HUES64 (cell line): ENCODE measurements at regions not wholly inside any gene's neighbourhood (a gene's known extent, or its start where the extent isn't known, plus 50 kb on each side); places are given as distances from the start of the nearest gene placed in this dataset.
A peak's percentile ranks its signal among the peaks of the same experiment; 100 is the strongest.
"Not testable (repeated sequence)": the region's sequence is repeated elsewhere in the genome, so short reads cannot be mapped to it uniquely, and the experiment has no call there.

Source experiments
- H3K27ac ChIP-seq: 2 replicates; pipeline ENCODE4 v1.7.0; 2013; ENCODE audit warnings: low read depth, low read length, inconsistent platforms
- H3K27me3 ChIP-seq: 2 replicates; pipeline ENCODE4 v1.6.1; 2013; ENCODE audit warnings: mild to moderate bottlenecking, low read length; ENCODE audit not compliant: insufficient read depth
- H3K36me3 ChIP-seq: 2 replicates; pipeline ENCODE4 v1.6.1; 2013; ENCODE audit warnings: mild to moderate bottlenecking, low read length; ENCODE audit not compliant: insufficient read depth
- H3K4me1 ChIP-seq: 2 replicates; pipeline ENCODE4 v1.6.1; 2013; ENCODE audit warnings: mild to moderate bottlenecking, low read length, moderate library complexity; ENCODE audit not compliant: insufficient read depth
- H3K4me3 ChIP-seq: 2 replicates; pipeline ENCODE4 v1.5.1; 2013; ENCODE audit warnings: mild to moderate bottlenecking, low read length, moderate library complexity
- H3K9ac ChIP-seq: 2 replicates; pipeline ENCODE4 v1.6.1; 2013; ENCODE audit warnings: mild to moderate bottlenecking, low read depth, low read length
- H3K9me3 ChIP-seq: 2 replicates; pipeline ENCODE4 v1.6.1; 2013; ENCODE audit warnings: low read depth, low read length; ENCODE audit not compliant: insufficient read depth
- WGBS: fragments of 150-250, 120-280 bp; methylation state at CpG from one replicate; pipeline ENCODE4 v1.1.7; 2013; ENCODE audit warnings: missing lambda C conversion rate; 5-methylcytosine and 5-hydroxymethylcytosine counted together

- WGBS, result 71% methylated on average over 1 of the region's 1 CpG
- no peak overlapping the region for H3K9ac ChIP-seq
- no peaks in the 10 kb centered on the region for H3K27me3 ChIP-seq
- no peaks in the 10 kb centered on the region for H3K36me3 ChIP-seq
- no peak overlapping the region for H3K27ac ChIP-seq
- H3K4me3 ChIP-seq, result no peak overlapping the region
- no peaks in the 10 kb centered on the region for H3K9me3 ChIP-seq
- H3K4me1 ChIP-seq, result no peaks in the 10 kb centered on the region
These were observed 116.6 kb upstream of the HTR1E start for GRCh38 chr6:86820750-86821149.

DNA sequence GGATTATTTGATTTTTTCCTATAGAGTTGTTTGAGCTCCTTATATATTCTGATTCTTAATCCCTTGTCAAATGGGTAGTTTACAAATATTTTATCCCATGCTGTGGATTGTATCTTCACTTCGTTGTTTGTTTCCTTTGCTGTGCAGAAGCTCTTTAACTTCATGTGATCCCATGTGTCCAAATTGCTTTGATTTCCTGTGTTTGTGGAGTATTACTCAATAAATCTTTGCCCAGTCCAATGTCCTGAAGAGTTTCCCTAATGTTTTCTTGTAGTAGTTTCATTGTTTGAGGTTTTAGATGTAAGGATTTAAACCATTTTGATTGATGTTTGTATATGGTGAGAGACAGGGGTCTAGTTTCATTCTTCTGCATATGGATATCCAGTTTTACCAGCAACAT lies 143.7 kb upstream of the HTR1E start:
- H3K9me3 ChIP-seq, result no peaks in the 10 kb centered on the region
- H3K27ac ChIP-seq, result no peak overlapping the region
- H3K27me3 ChIP-seq, result no peaks in the 10 kb centered on the region
- no peak overlapping the region for H3K9ac ChIP-seq
- no peak overlapping the region for H3K4me3 ChIP-seq
- no peaks in the 10 kb centered on the region for H3K4me1 ChIP-seq
- WGBS, result 100% methylated on average over 1 of the region's 1 CpG
- H3K36me3 ChIP-seq, result no peaks in the 10 kb centered on the region

GRCh38 chr6:86791476-86791875 lies 145.9 kb upstream of the HTR1E start:
- Histone ChIP-seq H3K4me1 (no peaks in the 10 kb centered on the region), H3K27me3 (no peaks in the 10 kb centered on the region), H3K36me3 (no peaks in the 10 kb centered on the region), H3K9me3 (no peaks in the 10 kb centered on the region), H3K27ac (no peak overlapping the region), H3K9ac (no peak overlapping the region), H3K4me3 (no peak overlapping the region)
- WGBS, result 89% methylated on average over 1 of the region's 1 CpG

- Histone ChIP-seq H3K4me3 (no peak overlapping the region), H3K27me3 (no peaks in the 10 kb centered on the region), H3K9ac (no peak overlapping the region), H3K9me3 (no peaks in the 10 kb centered on the region), H3K4me1 (no peaks in the 10 kb centered on the region), H3K36me3 (no peaks in the 10 kb centered on the region), H3K27ac (no peak overlapping the region)
- 89% methylated on average over 2 of the region's 2 CpGs for WGBS
These were observed 147.4 kb upstream of the HTR1E start for GRCh38 chr6:86789779-86790411.

- no peaks in the 10 kb centered on the region for H3K27me3 ChIP-seq
- H3K4me1 ChIP-seq, result no peaks in the 10 kb centered on the region
- no peak overlapping the region for H3K9ac ChIP-seq
- no peaks in the 10 kb centered on the region for H3K36me3 ChIP-seq
- no peaks in the 10 kb centered on the region for H3K9me3 ChIP-seq
- H3K27ac ChIP-seq, result no peak overlapping the region
- no peak overlapping the region for H3K4me3 ChIP-seq
These were observed 155.0 kb upstream of the HTR1E start for GRCh38 chr6:86782328-86782727.

GRCh38 chr6:86780923-86781322 lies 156.4 kb upstream of the HTR1E start:
- no peaks in the 10 kb centered on the region for H3K9me3 ChIP-seq
- no peak overlapping the region for H3K27ac ChIP-seq
- no peaks in the 10 kb centered on the region for H3K4me1 ChIP-seq
- no peaks in the 10 kb centered on the region for H3K27me3 ChIP-seq
- no peak overlapping the region for H3K9ac ChIP-seq
- H3K4me3 ChIP-seq, result no peak overlapping the region
- no peaks in the 10 kb centered on the region for H3K36me3 ChIP-seq
- WGBS, result 88% methylated on average over 2 of the region's 2 CpGs

DNA sequence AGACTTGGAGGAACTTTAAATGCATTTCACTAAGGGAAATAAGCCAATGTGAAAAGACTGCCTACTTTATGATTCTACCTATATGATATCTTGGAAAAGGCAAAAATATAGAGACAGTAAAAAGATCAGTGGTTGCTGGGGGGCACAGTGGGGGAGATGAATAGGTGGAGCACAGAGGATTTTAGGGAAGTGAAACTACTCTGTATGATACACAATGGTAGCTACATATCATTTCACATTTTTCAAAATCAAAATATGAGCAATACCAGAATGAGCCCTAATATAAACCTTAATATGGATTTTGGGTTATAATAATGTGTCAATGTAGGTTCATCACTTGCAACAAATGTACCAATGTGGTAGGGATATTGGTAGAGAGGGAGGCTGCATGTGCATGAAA lies 161.4 kb upstream of the HTR1E start:
- H3K9me3 ChIP-seq, result no peaks in the 10 kb centered on the region
- H3K4me1 ChIP-seq, result no peaks in the 10 kb centered on the region
- no peaks in the 10 kb centered on the region for H3K36me3 ChIP-seq
- H3K9ac ChIP-seq, result no peak overlapping the region
- H3K27ac ChIP-seq, result no peak overlapping the region
- no peak overlapping the region for H3K4me3 ChIP-seq
- H3K27me3 ChIP-seq, result no peaks in the 10 kb centered on the region

GRCh38 chr6:86765211-86765610 lies 172.1 kb upstream of the HTR1E start:
- Histone ChIP-seq H3K9me3 (peaks cover 21% of the 10 kb centered on the region), H3K36me3 (no peaks in the 10 kb centered on the region), H3K27me3 (no peaks in the 10 kb centered on the region), H3K4me1 (no peaks in the 10 kb centered on the region), H3K9ac (no peak overlapping the region), H3K4me3 (no peak overlapping the region), H3K27ac (no peak overlapping the region)
- 93% methylated on average over 1 of the region's 1 CpG for WGBS

DNA sequence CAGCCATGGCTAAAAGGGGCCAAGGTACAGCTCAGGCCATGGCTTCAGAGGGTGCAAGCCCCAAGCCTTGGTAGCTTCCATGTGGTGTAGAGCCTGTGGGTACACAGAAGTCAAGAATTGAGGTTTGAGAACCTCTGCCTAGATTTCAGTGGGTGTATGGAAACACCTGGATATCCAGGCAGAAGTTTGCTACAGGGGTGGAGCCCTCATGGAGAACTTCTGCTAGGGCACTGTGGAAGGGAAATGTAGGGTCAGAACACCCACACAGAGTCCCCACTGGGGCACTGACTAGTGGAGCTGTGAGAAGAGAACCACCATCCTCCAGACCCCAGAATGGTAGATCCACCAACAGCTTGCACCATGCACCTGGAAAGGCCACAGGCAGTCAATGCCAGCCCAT lies 177.4 kb upstream of the HTR1E start:
- H3K27me3 ChIP-seq, H3K4me3 ChIP-seq, H3K36me3 ChIP-seq, H3K9ac ChIP-seq, H3K27ac ChIP-seq: not testable (repeated sequence)
- Histone ChIP-seq H3K4me1 (peaks cover 17% of the 10 kb centered on the region), H3K9me3 (peaks cover 42% of the 10 kb centered on the region)

- Histone ChIP-seq H3K4me1 (peaks cover 17% of the 10 kb centered on the region), H3K27me3 (no peaks in the 10 kb centered on the region), H3K9me3 (peaks cover 36% of the 10 kb centered on the region), H3K9ac (no peak overlapping the region), H3K4me3 (no peak overlapping the region), H3K27ac (peak overlapping the region; percentile 74; the same call in 1 of the 2 replicates), H3K36me3 (no peaks in the 10 kb centered on the region)
- no CpG with 5 or more reads among the region's 1 CpG for WGBS
These were observed 180.6 kb upstream of the HTR1E start for GRCh38 chr6:86756640-86757229.

DNA sequence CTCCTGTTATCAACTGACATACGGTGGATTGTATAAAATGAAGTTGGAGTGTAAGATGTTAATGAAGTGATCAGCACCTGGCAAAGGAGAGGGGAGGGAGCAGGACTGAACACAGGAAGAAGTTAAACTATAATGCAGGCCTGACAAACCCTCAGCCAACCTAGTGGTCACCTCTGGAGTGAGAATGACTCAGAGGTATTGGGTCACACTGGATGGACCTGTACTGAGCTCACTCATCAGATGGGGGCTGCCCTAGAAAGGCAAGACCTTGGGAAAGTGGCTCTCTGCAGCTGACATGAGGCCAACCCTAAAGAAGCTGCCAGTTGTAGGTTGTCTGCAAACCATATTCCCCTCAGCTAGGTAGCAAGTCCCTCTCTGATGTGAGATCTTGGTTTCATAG lies 193.3 kb upstream of the HTR1E start:
- no peaks in the 10 kb centered on the region for H3K36me3 ChIP-seq
- H3K27ac ChIP-seq, result no peak overlapping the region
- H3K4me1 ChIP-seq, result no peaks in the 10 kb centered on the region
- no peaks in the 10 kb centered on the region for H3K27me3 ChIP-seq
- H3K9ac ChIP-seq, result no peak overlapping the region
- no peak overlapping the region for H3K4me3 ChIP-seq
- WGBS, result no CpG with 5 or more reads among the region's 1 CpG
- H3K9me3 ChIP-seq, result 0 out of 2 replicates have a peak, but pooled peaks cover 3% of the 10 kb centered on the region

DNA sequence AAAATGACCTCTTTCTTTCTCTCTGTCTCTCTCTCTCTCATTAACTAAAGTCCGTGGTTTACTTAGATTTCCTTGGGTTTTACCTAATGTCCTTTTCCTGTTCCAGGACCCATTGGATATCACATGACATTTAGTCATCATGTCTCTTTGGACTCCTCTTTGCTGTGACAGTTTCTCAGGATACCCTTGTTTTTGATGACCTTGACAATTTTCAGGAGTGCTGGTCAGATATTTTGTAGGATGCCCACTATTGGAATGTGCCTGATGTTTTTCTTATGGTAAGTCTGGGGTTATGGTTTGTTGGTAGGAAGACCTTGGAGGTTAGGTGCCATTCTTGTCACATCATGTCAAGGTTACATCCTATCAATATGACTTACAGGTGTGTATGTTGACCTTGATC lies 199.2 kb upstream of the HTR1E start:
- H3K27ac ChIP-seq, result no peak overlapping the region
- H3K4me3 ChIP-seq, result no peak overlapping the region
- no peaks in the 10 kb centered on the region for H3K4me1 ChIP-seq
- no peaks in the 10 kb centered on the region for H3K27me3 ChIP-seq
- no peaks in the 10 kb centered on the region for H3K36me3 ChIP-seq
- H3K9me3 ChIP-seq, result no peaks in the 10 kb centered on the region
- WGBS, result 92% methylated on average over 1 of the region's 1 CpG
- no peak overlapping the region for H3K9ac ChIP-seq
